ENCODE measurements at regions not wholly inside any gene's neighbourhood (a gene's known extent, or its start where the extent isn't known, plus 50 kb on each side); places are given as distances from the start of the nearest gene placed in this dataset.

DNA sequence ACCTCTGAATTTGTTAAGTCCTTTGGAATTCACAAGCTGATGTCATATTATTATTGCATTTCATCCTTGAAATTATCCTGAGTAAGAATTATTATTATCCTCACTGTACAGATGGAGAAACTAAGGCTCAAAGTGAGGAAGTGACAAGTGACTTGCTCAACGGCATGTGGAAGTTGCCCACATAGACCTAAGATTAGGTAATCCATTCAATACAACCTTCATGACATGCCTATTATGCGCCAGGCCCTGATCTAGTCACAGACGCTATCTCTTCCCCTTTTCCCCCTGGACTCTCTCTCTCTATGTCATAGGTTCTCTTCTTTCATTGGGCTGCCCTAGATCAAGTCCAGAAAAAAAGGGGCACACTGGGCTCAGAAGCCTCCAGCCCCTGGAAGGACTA is 84.9 kb upstream of the KCNK2 start:
- no peak overlapping the region for H3K27ac ChIP-seq
- ATAC-seq (no peak), DNase-seq (no peak)
- 84 to 88% (median 86%) methylated on average over 3 of the region's 3 CpGs for WGBS, 4 donors
- TF ChIP-seq, protein P1, sequence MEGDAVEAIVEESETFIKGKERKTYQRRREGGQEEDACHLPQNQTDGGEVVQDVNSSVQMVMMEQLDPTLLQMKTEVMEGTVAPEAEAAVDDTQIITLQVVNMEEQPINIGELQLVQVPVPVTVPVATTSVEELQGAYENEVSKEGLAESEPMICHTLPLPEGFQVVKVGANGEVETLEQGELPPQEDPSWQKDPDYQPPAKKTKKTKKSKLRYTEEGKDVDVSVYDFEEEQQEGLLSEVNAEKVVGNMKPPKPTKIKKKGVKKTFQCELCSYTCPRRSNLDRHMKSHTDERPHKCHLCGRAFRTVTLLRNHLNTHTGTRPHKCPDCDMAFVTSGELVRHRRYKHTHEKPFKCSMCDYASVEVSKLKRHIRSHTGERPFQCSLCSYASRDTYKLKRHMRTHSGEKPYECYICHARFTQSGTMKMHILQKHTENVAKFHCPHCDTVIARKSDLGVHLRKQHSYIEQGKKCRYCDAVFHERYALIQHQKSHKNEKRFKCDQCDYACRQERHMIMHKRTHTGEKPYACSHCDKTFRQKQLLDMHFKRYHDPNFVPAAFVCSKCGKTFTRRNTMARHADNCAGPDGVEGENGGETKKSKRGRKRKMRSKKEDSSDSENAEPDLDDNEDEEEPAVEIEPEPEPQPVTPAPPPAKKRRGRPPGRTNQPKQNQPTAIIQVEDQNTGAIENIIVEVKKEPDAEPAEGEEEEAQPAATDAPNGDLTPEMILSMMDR (IDR thresholded peaks at IDR 0.05): no peak
- no peak for TF ChIP-seq POLR2A (IDR thresholded peaks at IDR 0.05)
- H3K4me3 ChIP-seq: no peak overlapping the region
- H3K36me3 ChIP-seq: no peaks in the 10 kb centered on the region
- H3K9me3 ChIP-seq: no peaks in the 10 kb centered on the region
- no peaks in the 10 kb centered on the region for H3K27me3 ChIP-seq
- H3K4me1 ChIP-seq: no peaks in the 10 kb centered on the region
- intact Hi-C loops (cut with DNase I): no loop called here

DNA sequence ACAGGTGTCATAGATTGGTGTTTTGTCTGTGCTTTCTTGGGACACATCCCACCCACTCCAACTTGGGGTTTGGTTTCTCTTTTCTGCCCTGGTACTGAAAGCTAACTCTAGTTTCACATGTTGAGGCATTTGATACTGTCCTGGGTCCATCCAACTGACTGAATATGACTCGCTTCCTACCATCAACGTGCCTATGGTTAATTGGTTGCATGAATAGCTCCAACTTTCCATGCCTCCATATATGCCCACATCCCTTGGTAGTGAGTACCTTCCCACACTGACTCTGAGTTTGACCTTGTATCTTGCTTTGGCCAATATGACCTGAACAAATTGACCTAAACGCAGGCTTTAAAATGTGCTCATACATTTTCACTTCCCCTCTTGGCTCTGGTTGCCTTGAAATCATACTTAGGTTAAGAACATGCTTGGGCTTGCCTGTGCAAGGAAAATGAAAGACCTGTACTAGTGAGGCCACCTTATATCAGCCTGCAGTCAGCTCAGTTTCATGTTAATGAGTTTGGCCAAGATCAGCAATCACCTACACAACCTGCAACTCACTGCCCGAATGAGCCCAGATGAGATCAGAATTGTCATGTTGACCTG is 81.0 kb upstream of the KCNK2 start:
- intact Hi-C loops (cut with DNase I): no loop called here
- DNase-seq (no peak), ATAC-seq (no peak)
- no peak for TF ChIP-seq POLR2A (IDR thresholded peaks at IDR 0.05)
- TF ChIP-seq, protein P1 (IDR thresholded peaks at IDR 0.05): no peak
- WGBS, 4 donors: 90 to 95% (median 93%) methylated on average over 4 of the region's 4 CpGs
- Histone ChIP-seq H3K27ac (no peak overlapping the region), H3K9me3 (no peaks in the 10 kb centered on the region), H3K4me1 (peaks cover 0 to 4% (median 0%) of the 10 kb centered on the region in 12 donors), H3K4me3 (no peak overlapping the region), H3K36me3 (no peaks in the 10 kb centered on the region), H3K27me3 (no peaks in the 10 kb centered on the region)

DNA sequence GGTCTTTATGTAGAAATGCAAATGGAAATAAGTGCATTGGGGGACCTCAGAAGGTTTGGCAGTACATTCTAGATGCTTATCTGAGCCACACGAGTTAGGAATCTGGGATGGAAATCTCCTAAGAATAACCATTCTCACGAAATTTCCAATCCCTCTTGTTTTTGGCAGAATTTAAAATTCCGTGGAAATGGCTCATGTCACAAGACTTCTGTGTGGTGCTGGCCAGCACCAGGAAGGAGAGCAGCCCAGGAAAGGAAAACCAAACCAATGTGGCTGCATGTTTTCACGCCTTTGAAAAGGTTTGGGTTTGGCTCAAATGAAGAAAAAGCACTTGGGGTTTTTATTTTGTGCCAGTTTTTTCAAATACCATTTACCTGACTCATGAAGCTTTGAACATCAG is 80.1 kb upstream of the KCNK2 start:
- peaks cover 0 to 4% (median 0%) of the 10 kb centered on the region in 12 donors for H3K4me1 ChIP-seq
- H3K36me3 ChIP-seq: no peaks in the 10 kb centered on the region
- 62 to 69% (median 64%) methylated on average over 4 of the region's 4 CpGs for WGBS, 4 donors
- DNase-seq (no peak), ATAC-seq (no peak)
- no peak overlapping the region for H3K4me3 ChIP-seq
- TF ChIP-seq POLR2A (IDR thresholded peaks at IDR 0.05): no peak
- TF ChIP-seq, protein P1 (IDR thresholded peaks at IDR 0.05): no peak
- no peaks in the 10 kb centered on the region for H3K27me3 ChIP-seq
- intact Hi-C loops (cut with DNase I): no loop called here
- H3K9me3 ChIP-seq: no peaks in the 10 kb centered on the region
- H3K27ac ChIP-seq: no peak overlapping the region

DNA sequence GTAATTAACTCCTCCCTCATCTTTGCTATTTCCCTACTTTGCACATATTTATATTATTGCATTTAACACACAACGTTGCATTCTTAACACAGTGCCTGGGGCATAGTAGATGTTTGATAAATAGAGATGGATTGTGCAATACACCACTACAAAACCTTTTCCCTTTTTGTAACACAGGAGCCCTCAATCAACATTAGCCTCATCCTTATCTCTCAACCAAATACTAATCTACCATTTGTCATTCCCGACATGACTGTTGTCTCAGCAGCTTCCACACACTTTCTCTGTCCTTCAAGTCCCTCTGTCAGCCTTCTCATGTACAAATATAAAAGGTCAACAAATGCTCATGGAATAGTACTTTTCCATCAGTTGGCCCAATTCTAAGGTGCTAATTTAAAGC is 78.9 kb upstream of the KCNK2 start:
- ATAC-seq (no peak), DNase-seq (no peak)
- no peak overlapping the region for H3K27ac ChIP-seq
- WGBS, 4 donors: 67 to 78% (median 72%) methylated on average over 2 of the region's 2 CpGs
- no peak for TF ChIP-seq POLR2A (IDR thresholded peaks at IDR 0.05)
- TF ChIP-seq, protein P1 (IDR thresholded peaks at IDR 0.05): no peak
- H3K9me3 ChIP-seq: no peaks in the 10 kb centered on the region
- peaks cover 0 to 4% (median 0%) of the 10 kb centered on the region in 12 donors for H3K4me1 ChIP-seq
- intact Hi-C loops (cut with DNase I): no loop called here
- H3K27me3 ChIP-seq: no peaks in the 10 kb centered on the region
- H3K4me3 ChIP-seq: no peak overlapping the region
- H3K36me3 ChIP-seq: no peaks in the 10 kb centered on the region

Measured in heart left ventricle (tissue), 16 donors.